ENCODE measurements at regions not wholly inside any gene's neighbourhood (a gene's known extent, or its start where the extent isn't known, plus 50 kb on each side); places are given as distances from the start of the nearest gene placed in this dataset.

DNA sequence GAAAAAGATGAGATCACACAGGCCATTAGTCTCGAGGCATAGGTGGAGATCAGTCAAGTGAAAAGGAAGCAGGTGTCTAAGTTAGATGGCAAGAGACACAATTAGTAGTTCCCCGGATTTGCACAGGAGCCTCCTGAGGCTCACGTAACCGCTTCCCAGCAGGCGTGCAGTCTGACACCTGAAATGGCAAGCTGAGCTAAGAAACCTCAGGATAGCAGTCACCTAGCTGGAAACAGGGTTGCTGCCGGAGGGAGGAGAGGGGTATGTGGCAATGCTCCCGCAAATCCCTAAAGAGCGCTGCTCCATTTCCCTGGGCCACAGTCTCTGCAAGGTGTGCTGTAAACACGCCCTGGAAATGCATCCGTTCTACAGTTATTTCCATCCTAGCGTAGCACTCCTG lies 1151.0 kb downstream of the DIAPH3 start:
- Histone ChIP-seq H3K27ac (no peak overlapping the region), H3K4me1 (no peaks in the 10 kb centered on the region), H3K27me3 (no peaks in the 10 kb centered on the region), H3K4me3 (no peak overlapping the region), H3K36me3 (no peaks in the 10 kb centered on the region), H3K9me3 (no peaks in the 10 kb centered on the region)
- TF ChIP-seq CTCF (IDR thresholded peaks at IDR 0.05) (no peak), POLR2A (IDR thresholded peaks at IDR 0.05) (no peak)
- intact Hi-C loops (cut with DNase I; ENCODE audit: low total_unique reads) = no loop called here
- no peak for DNase-seq

DNA sequence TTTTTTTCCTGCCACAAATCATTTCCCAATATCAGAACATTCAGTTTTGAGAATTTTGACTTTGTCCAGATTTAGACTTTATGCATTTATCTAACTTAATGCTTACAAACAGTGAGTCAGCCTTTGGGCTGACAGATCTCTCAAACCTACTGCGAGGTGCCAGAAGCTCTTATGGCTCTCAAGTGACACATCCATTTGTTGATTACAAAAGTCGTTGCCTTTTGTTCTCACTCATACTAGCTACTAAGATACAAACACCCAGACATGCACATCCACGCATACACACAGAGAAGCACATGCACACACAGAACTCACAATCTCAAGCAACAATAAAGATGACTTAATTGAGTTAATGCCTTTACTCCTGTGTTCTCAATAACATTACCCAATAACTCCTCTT lies 1147.5 kb downstream of the DIAPH3 start:
- Histone ChIP-seq H3K27ac (no peak overlapping the region), H3K4me1 (no peaks in the 10 kb centered on the region), H3K36me3 (no peaks in the 10 kb centered on the region), H3K4me3 (no peak overlapping the region), H3K9me3 (no peaks in the 10 kb centered on the region), H3K27me3 (no peaks in the 10 kb centered on the region)
- DNase-seq = no peak
- intact Hi-C loops (cut with DNase I; ENCODE audit: low total_unique reads) = no loop called here
- TF ChIP-seq POLR2A (IDR thresholded peaks at IDR 0.05) (no peak), CTCF (IDR thresholded peaks at IDR 0.05) (no peak)

DNA sequence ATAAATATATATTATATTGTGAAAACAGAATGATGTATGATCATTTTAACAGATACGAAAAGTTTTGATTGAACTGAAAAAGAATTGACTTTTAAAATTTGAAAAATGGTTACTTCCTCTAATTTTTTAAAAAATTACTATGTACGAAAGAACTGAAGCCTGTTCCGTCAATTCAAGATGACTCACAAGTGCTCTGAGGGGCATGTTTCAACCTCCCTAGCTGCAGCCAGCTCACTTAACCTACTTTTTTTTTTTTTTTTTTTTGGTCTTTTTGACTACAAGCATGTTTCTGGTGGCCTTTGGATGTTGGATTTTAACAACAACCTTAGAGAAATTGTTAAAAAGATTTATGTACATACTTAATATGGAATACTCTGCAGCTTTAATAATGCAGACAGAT lies 1139.3 kb downstream of the DIAPH3 start:
- Histone ChIP-seq H3K36me3 (no peaks in the 10 kb centered on the region), H3K4me1 (no peaks in the 10 kb centered on the region), H3K27ac (no peak overlapping the region), H3K4me3 (no peak overlapping the region), H3K27me3 (no peaks in the 10 kb centered on the region), H3K9me3 (no peaks in the 10 kb centered on the region)
- no peak for DNase-seq
- TF ChIP-seq CTCF (IDR thresholded peaks at IDR 0.05) = no peak
- no peak for TF ChIP-seq POLR2A (IDR thresholded peaks at IDR 0.05)
- intact Hi-C loops (cut with DNase I; ENCODE audit: low total_unique reads) = no loop called here

DNA sequence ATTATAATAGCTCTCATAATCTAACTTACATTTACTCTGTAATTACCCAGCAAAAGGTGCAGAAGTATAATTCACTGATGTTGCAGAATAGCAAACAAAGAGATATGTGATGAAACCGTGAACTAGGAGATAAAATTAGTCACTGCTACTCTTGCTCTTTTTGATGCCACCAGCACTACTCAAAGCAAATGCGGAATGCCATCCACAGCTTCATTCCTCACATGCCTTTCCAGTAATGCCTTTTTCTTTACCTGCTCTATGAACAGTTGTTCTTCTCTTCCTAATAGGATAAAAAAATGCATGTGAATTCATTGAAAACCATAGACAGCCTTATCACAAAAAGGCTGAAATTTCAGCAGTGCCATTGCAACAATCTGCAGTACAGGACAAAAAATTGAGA lies 1129.5 kb downstream of the DIAPH3 start:
- no peaks in the 10 kb centered on the region for H3K36me3 ChIP-seq
- DNase-seq = no peak
- no peaks in the 10 kb centered on the region for H3K4me1 ChIP-seq
- no peak overlapping the region for H3K27ac ChIP-seq
- intact Hi-C loops (cut with DNase I; ENCODE audit: low total_unique reads) = no loop called here
- H3K4me3 ChIP-seq = no peak overlapping the region
- H3K9me3 ChIP-seq = no peaks in the 10 kb centered on the region
- no peak for TF ChIP-seq CTCF (IDR thresholded peaks at IDR 0.05)
- TF ChIP-seq POLR2A (IDR thresholded peaks at IDR 0.05) = no peak
- no peaks in the 10 kb centered on the region for H3K27me3 ChIP-seq

GRCh38 chr13:59038824-59039223 lies 1124.9 kb downstream of the DIAPH3 start:
- no peaks in the 10 kb centered on the region for H3K4me1 ChIP-seq
- no peak overlapping the region for H3K4me3 ChIP-seq
- DNase-seq = no peak
- intact Hi-C loops (cut with DNase I; ENCODE audit: low total_unique reads) = no loop called here
- H3K9me3 ChIP-seq = no peaks in the 10 kb centered on the region
- no peaks in the 10 kb centered on the region for H3K36me3 ChIP-seq
- no peak for TF ChIP-seq POLR2A (IDR thresholded peaks at IDR 0.05)
- TF ChIP-seq CTCF (IDR thresholded peaks at IDR 0.05) = no peak
- no peaks in the 10 kb centered on the region for H3K27me3 ChIP-seq
- no peak overlapping the region for H3K27ac ChIP-seq
